ENCODE measurements at regions not wholly inside any gene's neighbourhood (a gene's known extent, or its start where the extent isn't known, plus 50 kb on each side); places are given as distances from the start of the nearest gene placed in this dataset.

GRCh38 chr10:78770167-78771090 is 298.3 kb upstream of the ZMIZ1 start:
- intact Hi-C loops (cut with DNase I) = no loop called here
- peak in 1 of 10 donors; percentile 40 for DNase-seq

- intact Hi-C loops (cut with DNase I) = no loop called here
- DNase-seq = peak in 1 of 10 donors; percentile 25
Measured at GRCh38 chr10:78771260-78771659, 297.5 kb upstream of the ZMIZ1 start.

GRCh38 chr10:78771808-78772455 is 296.8 kb upstream of the ZMIZ1 start:
- intact Hi-C loops (cut with DNase I) = no loop called here
- peak in 1 of 10 donors; percentile 35 for DNase-seq

GRCh38 chr10:78772486-78772885 is 296.3 kb upstream of the ZMIZ1 start:
- peak in 2 of 10 donors; percentile 39 to 55 for DNase-seq
- intact Hi-C loops (cut with DNase I) = no loop called here

- DNase-seq = peak in 1 of 10 donors; percentile 70
- intact Hi-C loops (cut with DNase I) = no loop called here
Measured at GRCh38 chr10:78772986-78773530, 295.7 kb upstream of the ZMIZ1 start.

GRCh38 chr10:78774614-78774998 is 294.2 kb upstream of the ZMIZ1 start:
- intact Hi-C loops (cut with DNase I) = no loop called here
- DNase-seq = peak in 1 of 10 donors; percentile 22

GRCh38 chr10:78774999-78775711 is 293.6 kb upstream of the ZMIZ1 start:
- intact Hi-C loops (cut with DNase I) = no loop called here

GRCh38 chr10:78775891-78776290 is 292.9 kb upstream of the ZMIZ1 start:
- intact Hi-C loops (cut with DNase I) = no loop called here
- DNase-seq = peak in 1 of 10 donors; percentile 22

More at GRCh38 chr10:78774999-78775711, 293.6 kb upstream of the ZMIZ1 start:
- DNase-seq = peak in 1 of 10 donors; percentile 73

GRCh38 chr10:78776756-78777155 is 292.0 kb upstream of the ZMIZ1 start:
- intact Hi-C loops (cut with DNase I) = no loop called here
- peak in 1 of 10 donors; percentile 73 for DNase-seq

GRCh38 chr10:78777466-78777865 is 291.3 kb upstream of the ZMIZ1 start:
- intact Hi-C loops (cut with DNase I) = no loop called here
- peak; percentile 59 to 95 (median 72) for DNase-seq

- intact Hi-C loops (cut with DNase I) = no loop called here
- peak in 1 of 10 donors; percentile 48 for DNase-seq
Measured at GRCh38 chr10:78777867-78778266, 290.9 kb upstream of the ZMIZ1 start.

- intact Hi-C loops (cut with DNase I) = no loop called here
- peak in 1 of 10 donors; percentile 42 for DNase-seq
Measured at GRCh38 chr10:78778444-78779338, 290.1 kb upstream of the ZMIZ1 start.

GRCh38 chr10:78779339-78779955 is 289.3 kb upstream of the ZMIZ1 start:
- intact Hi-C loops (cut with DNase I) = no loop called here
- DNase-seq = peak in 1 of 10 donors; percentile 78

GRCh38 chr10:78780551-78780961 is 288.2 kb upstream of the ZMIZ1 start:
- intact Hi-C loops (cut with DNase I) = no loop called here
- peak in 1 of 10 donors; percentile 80 for DNase-seq

GRCh38 chr10:78781251-78781913 is 287.4 kb upstream of the ZMIZ1 start:
- DNase-seq = peak in 1 of 10 donors; percentile 59
- intact Hi-C loops (cut with DNase I) = no loop called here

- peak in 1 of 10 donors; percentile 38 for DNase-seq
- intact Hi-C loops (cut with DNase I) = no loop called here
Measured at GRCh38 chr10:78781991-78782390, 286.8 kb upstream of the ZMIZ1 start.

GRCh38 chr10:78782441-78782840 is 286.3 kb upstream of the ZMIZ1 start:
- intact Hi-C loops (cut with DNase I) = no loop called here
- peak in 1 of 10 donors; percentile 44 for DNase-seq

GRCh38 chr10:78783753-78784152 is 285.0 kb upstream of the ZMIZ1 start:
- intact Hi-C loops (cut with DNase I) = no loop called here
- peak in 1 of 10 donors; percentile 49 for DNase-seq
